Neuronal stem cell (in vitro differentiated cells): ENCODE measurements at regions not wholly inside any gene's neighbourhood (a gene's known extent, or its start where the extent isn't known, plus 50 kb on each side); places are given as distances from the start of the nearest gene placed in this dataset.

ENCODE experiments used
- DNase-seq: peaks from one replicate; pipeline ENCODE4 v3.0.0-alpha.2; 2013; ENCODE audit warnings: low spot score
- H2AFZ ChIP-seq: one replicate; pipeline ENCODE4 v1.6.1; 2013; ENCODE audit warnings: mild to moderate bottlenecking, low read length, inconsistent platforms
- H2AK5ac ChIP-seq: 2 replicates; pipeline ENCODE4 v1.6.1; 2013; ENCODE audit warnings: low read depth, mild to moderate bottlenecking, inconsistent platforms, low read length, moderate library complexity, mixed read lengths
- H2BK120ac ChIP-seq: 2 replicates; pipeline ENCODE4 v1.6.1; 2013; ENCODE audit warnings: low read depth, mild to moderate bottlenecking, inconsistent platforms, low read length, moderate library complexity, mixed read lengths
- H2BK12ac ChIP-seq: one replicate; pipeline ENCODE4 v1.6.1; 2013; ENCODE audit warnings: low read length, inconsistent platforms
- H2BK15ac ChIP-seq: 2 replicates; pipeline ENCODE4 v1.6.1; 2013; ENCODE audit warnings: mild to moderate bottlenecking, low read length, inconsistent platforms, mixed read lengths
- H2BK5ac ChIP-seq: one replicate; pipeline ENCODE4 v1.6.1; 2013; ENCODE audit warnings: inconsistent platforms, mild to moderate bottlenecking, low read length, moderate library complexity
- H3K14ac ChIP-seq: one replicate; pipeline ENCODE4 v1.6.1; 2013; ENCODE audit warnings: low read length, inconsistent platforms
- H3K18ac ChIP-seq: 2 replicates; pipeline ENCODE4 v1.6.1; 2013; ENCODE audit warnings: low read length, inconsistent platforms
- H3K23ac ChIP-seq: 2 replicates; pipeline ENCODE4 v1.6.1; 2013; ENCODE audit warnings: low read depth, mild to moderate bottlenecking, mixed read lengths, low read length, inconsistent platforms; ENCODE audit not compliant: poor library complexity
- H3K27ac ChIP-seq: replicated peaks from 3 replicates; pipeline ENCODE4 v1.5.1; 2013; ENCODE audit warnings: low read length, inconsistent platforms
- H3K27me3 ChIP-seq, 3 experiments: 2 replicates each; pipeline ENCODE4 v1.6.1; 2013; ENCODE audit warnings: low read length in 3 of 3, mild to moderate bottlenecking in 2 of 3, inconsistent platforms in 1 of 3, low read depth in 1 of 3, mixed read lengths in 1 of 3, moderate library complexity in 1 of 3; ENCODE audit not compliant: control insufficient read depth in 3 of 3, insufficient read depth in 3 of 3
- H3K36me3 ChIP-seq, 2 donors: replicated peaks in 1 of 2; 2 replicates each; pipeline ENCODE4 v1.6.1; 2013; ENCODE audit warnings: low read length in 2 of 2; ENCODE audit not compliant: control insufficient read depth in 2 of 2, insufficient read depth in 2 of 2
- H3K4ac ChIP-seq: 2 replicates; pipeline ENCODE4 v1.6.1; 2013; ENCODE audit warnings: inconsistent platforms, mild to moderate bottlenecking, low read length, moderate library complexity
- H3K4me1 ChIP-seq, 2 donors: 1 replicate in 1 of 2; 2 replicates in 1 of 2; pipeline ENCODE4 v1.6.1; 2013; ENCODE audit warnings: low read length in 2 of 2, low read depth in 1 of 2; ENCODE audit not compliant: control insufficient read depth in 2 of 2, insufficient read depth in 1 of 2
- H3K4me2 ChIP-seq: one replicate; pipeline ENCODE4 v1.6.1; 2013; ENCODE audit warnings: mild to moderate bottlenecking, low read length, inconsistent platforms; ENCODE audit not compliant: insufficient read depth, poor library complexity, severe bottlenecking
- H3K4me3 ChIP-seq, 2 donors: 2 replicates each; pipeline ENCODE4 v1.5.1; 2013; ENCODE audit warnings: low read length in 2 of 2, mild to moderate bottlenecking in 2 of 2, inconsistent platforms in 1 of 2, moderate library complexity in 1 of 2
- H3K79me1 ChIP-seq: one replicate; pipeline ENCODE4 v1.6.1; 2013; ENCODE audit warnings: low read depth, mild to moderate bottlenecking, inconsistent platforms, low read length, moderate library complexity
- H3K9ac ChIP-seq: one replicate; pipeline ENCODE4 v1.6.1; 2013; ENCODE audit warnings: mild to moderate bottlenecking, low read depth, low read length, inconsistent platforms; ENCODE audit not compliant: poor library complexity
- H3K9me3 ChIP-seq, 2 donors: replicated peaks in 1 of 2; 2 replicates each; pipeline versions ENCODE3 to v1.6.1; 2013; ENCODE audit warnings: low read length in 2 of 2, mild to moderate bottlenecking in 2 of 2, inconsistent platforms in 1 of 2, low read depth in 1 of 2, mixed read lengths in 1 of 2, moderate library complexity in 1 of 2; ENCODE audit not compliant: control insufficient read depth in 2 of 2, insufficient read depth in 1 of 2
- H4K8ac ChIP-seq: one replicate; pipeline ENCODE4 v1.6.1; 2013; ENCODE audit warnings: low read depth, mild to moderate bottlenecking, inconsistent platforms, low read length, moderate library complexity
- H4K91ac ChIP-seq: one replicate; pipeline ENCODE4 v1.6.1; 2013; ENCODE audit warnings: low read length, low read depth, mild to moderate bottlenecking, inconsistent platforms; ENCODE audit not compliant: poor library complexity
- WGBS, 2 donors: extraction: QIAGEN DNeasy Blood & Tissue Kit; methylation state at CpG; one replicate each; pipeline ENCODE4 v1.1.7; 2013; ENCODE audit warnings: missing lambda C conversion rate in 2 of 2, mixed read lengths in 1 of 2; ENCODE audit not compliant: insufficient read length in 2 of 2, insufficient replicate concordance in 1 of 2; ENCODE audit errors: extremely low coverage in 2 of 2; 5-methylcytosine and 5-hydroxymethylcytosine counted together

GRCh38 chr5:53330491-53330890, 149.9 kb upstream of the FST start:
- no peak for DNase-seq
- Histone ChIP-seq H3K79me1 (no peaks in the 10 kb centered on the region), H2AFZ (no peak overlapping the region), H2AK5ac (no peak overlapping the region), H3K9me3 (no peaks in the 10 kb centered on the region), H3K9ac (no peak overlapping the region), H3K4me3 (no peak overlapping the region), H3K36me3 (no peaks in the 10 kb centered on the region), H2BK120ac (no peak overlapping the region), H3K14ac (no peak overlapping the region), H3K23ac (no peak overlapping the region), H3K27ac (no peak overlapping the region), H2BK5ac (no peak overlapping the region), H4K8ac (no peak overlapping the region), H3K4ac (no peak overlapping the region), H2BK12ac (no peak overlapping the region), H3K4me2 (no peak overlapping the region), H3K4me1 (no peaks in the 10 kb centered on the region), H3K18ac (no peak overlapping the region), H2BK15ac (no peak overlapping the region), H4K91ac (no peak overlapping the region), H3K27me3 (no peaks in the 10 kb centered on the region)
- no CpG with 5 or more reads among the region's 2 CpGs for WGBS, 2 donors

GRCh38 chr5:53331463-53331862, 149.0 kb upstream of the FST start:
- H4K8ac ChIP-seq, result no peak overlapping the region
- H2AK5ac ChIP-seq, result no peak overlapping the region
- H3K9ac ChIP-seq, result no peak overlapping the region
- H2BK5ac ChIP-seq, result no peak overlapping the region
- no peak overlapping the region for H2BK15ac ChIP-seq
- no peak overlapping the region for H3K27ac ChIP-seq
- no peak overlapping the region for H3K4ac ChIP-seq
- H3K36me3 ChIP-seq, result no peaks in the 10 kb centered on the region
- DNase-seq, result no peak
- no peak overlapping the region for H4K91ac ChIP-seq
- no peak overlapping the region for H3K4me3 ChIP-seq
- no peaks in the 10 kb centered on the region for H3K9me3 ChIP-seq
- no peak overlapping the region for H2BK120ac ChIP-seq
- no peak overlapping the region for H3K4me2 ChIP-seq
- no peak overlapping the region for H2BK12ac ChIP-seq
- H2AFZ ChIP-seq, result no peak overlapping the region
- no peak overlapping the region for H3K18ac ChIP-seq
- H3K79me1 ChIP-seq, result no peaks in the 10 kb centered on the region
- WGBS, 2 donors, result no CpG with 5 or more reads among the region's 1 CpG
- no peak overlapping the region for H3K14ac ChIP-seq
- H3K4me1 ChIP-seq, result no peaks in the 10 kb centered on the region
- no peaks in the 10 kb centered on the region for H3K27me3 ChIP-seq
- H3K23ac ChIP-seq, result no peak overlapping the region

- no peak for DNase-seq
- no peaks in the 10 kb centered on the region for H3K36me3 ChIP-seq
- no peak overlapping the region for H2AK5ac ChIP-seq
- H2BK120ac ChIP-seq, result no peak overlapping the region
- H2AFZ ChIP-seq, result no peak overlapping the region
- no peak overlapping the region for H3K18ac ChIP-seq
- no peak overlapping the region for H2BK12ac ChIP-seq
- no peak overlapping the region for H3K9ac ChIP-seq
- no peaks in the 10 kb centered on the region for H3K4me1 ChIP-seq
- H2BK5ac ChIP-seq, result no peak overlapping the region
- H3K27me3 ChIP-seq, result no peaks in the 10 kb centered on the region
- no peaks in the 10 kb centered on the region for H3K79me1 ChIP-seq
- no peaks in the 10 kb centered on the region for H3K9me3 ChIP-seq
- no peak overlapping the region for H3K4ac ChIP-seq
- no CpG with 5 or more reads among the region's 3 CpGs for WGBS, 2 donors
- H3K4me3 ChIP-seq, result no peak overlapping the region
- no peak overlapping the region for H2BK15ac ChIP-seq
- H3K14ac ChIP-seq, result no peak overlapping the region
- no peak overlapping the region for H3K4me2 ChIP-seq
- no peak overlapping the region for H3K23ac ChIP-seq
- H3K27ac ChIP-seq, result no peak overlapping the region
- H4K8ac ChIP-seq, result no peak overlapping the region
- H4K91ac ChIP-seq, result no peak overlapping the region
These were observed 147.3 kb upstream of the FST start for GRCh38 chr5:53333160-53333559.

GRCh38 chr5:53334431-53334941, 145.9 kb upstream of the FST start:
- H2BK15ac ChIP-seq, result no peak overlapping the region

More at GRCh38 chr5:53334431-53334941, 145.9 kb upstream of the FST start:
- Histone ChIP-seq H3K27me3 (no peaks in the 10 kb centered on the region), H2BK120ac (no peak overlapping the region), H3K36me3 (no peaks in the 10 kb centered on the region), H2BK12ac (no peak overlapping the region), H3K23ac (no peak overlapping the region), H3K4me2 (no peak overlapping the region), H3K4me3 (no peak overlapping the region), H3K9me3 (no peaks in the 10 kb centered on the region), H3K27ac (no peak overlapping the region), H4K8ac (no peak overlapping the region), H4K91ac (no peak overlapping the region), H3K4ac (no peak overlapping the region), H2AFZ (no peak overlapping the region), H3K79me1 (no peaks in the 10 kb centered on the region), H3K9ac (no peak overlapping the region), H3K4me1 (no peaks in the 10 kb centered on the region), H2BK5ac (no peak overlapping the region), H3K14ac (no peak overlapping the region), H3K18ac (no peak overlapping the region), H2AK5ac (no peak overlapping the region)
- WGBS, 2 donors, result no CpG with 5 or more reads among the region's 4 CpGs
- no peak for DNase-seq
